Astrocyte (in vitro differentiated cells and primary cell): ENCODE measurements at regions not wholly inside any gene's neighbourhood (a gene's known extent, or its start where the extent isn't known, plus 50 kb on each side); places are given as distances from the start of the nearest gene placed in this dataset.

Experiments used
- DNase-seq: peaks from one replicate; pipeline ENCODE4 v3.0.0-alpha.2; 2010; ENCODE audit warnings: low read depth
- FAIRE-seq: peaks from 2 replicates; lab custom pipeline; 2011; peaks lifted over from hg19 to GRCh38; lab: Jason Lieb, UNC
- H2AFZ ChIP-seq: 2 replicates; pipeline ENCODE4 v1.6.0; 2012; ENCODE audit warnings: low read depth, low read length, inconsistent platforms
- H3K27ac ChIP-seq: 2 replicates; pipeline ENCODE4 v1.5.1; 2011; ENCODE audit warnings: low read depth, low read length, inconsistent platforms
- H3K27me3 ChIP-seq: 2 replicates; pipeline ENCODE4 v1.6.0; 2011; ENCODE audit warnings: low read length, inconsistent platforms; ENCODE audit not compliant: insufficient read depth
- H3K36me3 ChIP-seq: 2 replicates; pipeline ENCODE4 v1.5.1; 2011; ENCODE audit warnings: low read length, inconsistent platforms; ENCODE audit not compliant: insufficient read depth
- H3K4me1 ChIP-seq: 2 replicates; pipeline ENCODE4 v1.5.1; 2011; ENCODE audit warnings: low read length, inconsistent platforms; ENCODE audit not compliant: insufficient read depth
- H3K4me2 ChIP-seq: 2 replicates; pipeline ENCODE4 v1.6.0; 2012; ENCODE audit warnings: low read length, inconsistent platforms
- H3K4me3 ChIP-seq: 2 replicates; pipeline ENCODE4 v1.5.1; 2011; ENCODE audit warnings: low read depth, mild to moderate bottlenecking, low read length, inconsistent platforms; ENCODE audit not compliant: insufficient read depth
- H3K79me2 ChIP-seq: 2 replicates; pipeline ENCODE4 v1.6.0; 2012; ENCODE audit warnings: mild to moderate bottlenecking, low read length, inconsistent platforms; ENCODE audit not compliant: insufficient read depth
- H3K9ac ChIP-seq: 2 replicates; pipeline ENCODE4 v1.6.0; 2012; ENCODE audit warnings: mild to moderate bottlenecking, low read length, inconsistent platforms
- H3K9me3 ChIP-seq: 2 replicates; pipeline ENCODE4 v1.5.1; 2012; ENCODE audit warnings: low read depth, mild to moderate bottlenecking, low read length, inconsistent platforms; ENCODE audit not compliant: insufficient read depth
- H4K20me1 ChIP-seq: 2 replicates; pipeline ENCODE4 v1.6.0; 2012; ENCODE audit warnings: low read length, inconsistent platforms; ENCODE audit not compliant: insufficient read depth
- H3K27ac Mint-ChIP-seq: one replicate; pipeline ENCODE4 v1.8.0; 2021; ENCODE audit warnings: mild to moderate bottlenecking, mixed read lengths; ENCODE audit not compliant: unreplicated experiment
- H3K27me3 Mint-ChIP-seq: one replicate; pipeline ENCODE4 v1.8.0; 2021; ENCODE audit warnings: low read depth, mixed read lengths; ENCODE audit not compliant: unreplicated experiment
- H3K36me3 Mint-ChIP-seq: one replicate; pipeline ENCODE4 v1.8.0; 2021; ENCODE audit warnings: low read depth, mixed read lengths; ENCODE audit not compliant: unreplicated experiment
- H3K4me1 Mint-ChIP-seq: one replicate; pipeline ENCODE4 v1.8.0; 2021; ENCODE audit warnings: low read depth, mixed read lengths; ENCODE audit not compliant: unreplicated experiment
- H3K4me3 Mint-ChIP-seq: one replicate; pipeline ENCODE4 v1.8.0; 2021; ENCODE audit warnings: mild to moderate bottlenecking, moderate library complexity, mixed read lengths; ENCODE audit not compliant: unreplicated experiment
- H3K9me3 Mint-ChIP-seq: one replicate; pipeline ENCODE4 v1.8.0; 2021; ENCODE audit warnings: mild to moderate bottlenecking, mixed read lengths; ENCODE audit not compliant: unreplicated experiment
- EZH2 ChIP-seq: IDR thresholded peaks from 2 replicates; pipeline ENCODE4 v1.6.1; 2012; ENCODE audit warnings: mild to moderate bottlenecking, low read length, inconsistent platforms; ENCODE audit not compliant: insufficient read depth
- TF ChIP-seq, protein P1 (sequence below): IDR thresholded peaks from 2 replicates; pipeline ENCODE4 v1.5.1; 2011; ENCODE audit warnings: low read depth, mild to moderate bottlenecking, inconsistent platforms, low read length, moderate library complexity; ENCODE audit not compliant: insufficient read depth

DNA sequence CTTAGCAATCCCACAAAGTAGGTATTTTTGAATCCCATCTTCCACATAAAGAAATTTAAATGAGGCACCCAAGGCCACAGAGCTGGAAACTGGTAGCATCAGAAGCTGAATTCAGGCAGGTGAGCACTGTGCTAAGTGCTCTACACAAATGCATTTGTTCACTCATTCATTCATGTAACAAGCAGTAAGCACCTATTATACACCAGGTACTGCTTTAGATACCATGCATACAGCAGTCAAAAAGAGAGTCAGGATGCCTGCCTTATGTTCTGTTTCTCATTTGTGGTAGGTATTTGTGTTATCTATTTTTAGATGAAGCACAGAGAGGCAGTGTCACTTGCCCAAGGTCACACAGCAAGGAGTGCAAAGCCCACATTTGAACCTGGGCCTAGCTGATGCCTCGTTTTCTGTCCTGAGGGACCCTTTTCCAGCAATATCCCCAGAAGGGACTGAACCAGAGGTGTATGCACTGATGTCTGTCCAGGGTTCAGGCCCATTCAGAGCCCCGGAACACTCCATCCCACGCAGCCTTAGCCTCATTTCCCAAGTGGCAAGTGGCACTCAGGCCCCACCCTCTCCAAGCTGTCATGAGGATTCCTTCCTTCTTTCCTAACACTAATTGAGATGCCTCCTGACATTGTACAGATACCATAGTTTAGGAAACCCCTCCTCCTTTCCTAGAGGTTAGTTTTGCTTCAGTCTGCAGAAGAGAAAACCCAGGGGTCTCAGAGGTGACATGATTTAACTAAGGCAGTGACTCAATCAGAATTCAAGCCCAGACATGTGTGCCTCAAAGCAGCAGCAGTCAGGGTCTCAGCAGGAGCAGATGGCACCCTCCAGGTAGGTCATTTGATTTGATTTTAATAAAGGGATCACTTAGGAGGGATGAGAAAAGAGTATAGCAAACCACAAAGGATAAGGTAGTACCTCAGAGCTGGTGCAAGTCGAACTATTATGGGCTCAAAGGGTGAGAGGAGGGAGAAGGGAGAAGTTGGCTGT lies 61.2 kb upstream of the SIRPA start:
- no peak overlapping the region for H3K27ac Mint-ChIP-seq
- H3K4me1 Mint-ChIP-seq = peaks cover 14% of the 10 kb centered on the region
- Histone ChIP-seq H3K4me2 (no peak overlapping the region), H3K4me3 (no peak overlapping the region), H3K9me3 (no peaks in the 10 kb centered on the region), H3K4me1 (peaks cover 13% of the 10 kb centered on the region), H3K36me3 (no peaks in the 10 kb centered on the region), H3K9ac (no peak overlapping the region), H3K27me3 (peaks cover 2% of the 10 kb centered on the region), H4K20me1 (no peaks in the 10 kb centered on the region), H2AFZ (no peak overlapping the region), H3K27ac (no peak overlapping the region), H3K79me2 (no peaks in the 10 kb centered on the region)
- FAIRE-seq (no peak), DNase-seq (no peak)
- peaks cover 5% of the 10 kb centered on the region for H3K9me3 Mint-ChIP-seq
- TF ChIP-seq EZH2 = no peak
- TF ChIP-seq, protein P1, sequence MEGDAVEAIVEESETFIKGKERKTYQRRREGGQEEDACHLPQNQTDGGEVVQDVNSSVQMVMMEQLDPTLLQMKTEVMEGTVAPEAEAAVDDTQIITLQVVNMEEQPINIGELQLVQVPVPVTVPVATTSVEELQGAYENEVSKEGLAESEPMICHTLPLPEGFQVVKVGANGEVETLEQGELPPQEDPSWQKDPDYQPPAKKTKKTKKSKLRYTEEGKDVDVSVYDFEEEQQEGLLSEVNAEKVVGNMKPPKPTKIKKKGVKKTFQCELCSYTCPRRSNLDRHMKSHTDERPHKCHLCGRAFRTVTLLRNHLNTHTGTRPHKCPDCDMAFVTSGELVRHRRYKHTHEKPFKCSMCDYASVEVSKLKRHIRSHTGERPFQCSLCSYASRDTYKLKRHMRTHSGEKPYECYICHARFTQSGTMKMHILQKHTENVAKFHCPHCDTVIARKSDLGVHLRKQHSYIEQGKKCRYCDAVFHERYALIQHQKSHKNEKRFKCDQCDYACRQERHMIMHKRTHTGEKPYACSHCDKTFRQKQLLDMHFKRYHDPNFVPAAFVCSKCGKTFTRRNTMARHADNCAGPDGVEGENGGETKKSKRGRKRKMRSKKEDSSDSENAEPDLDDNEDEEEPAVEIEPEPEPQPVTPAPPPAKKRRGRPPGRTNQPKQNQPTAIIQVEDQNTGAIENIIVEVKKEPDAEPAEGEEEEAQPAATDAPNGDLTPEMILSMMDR = no peak
- H3K36me3 Mint-ChIP-seq = no peaks in the 10 kb centered on the region
- H3K27me3 Mint-ChIP-seq = peaks cover 34% of the 10 kb centered on the region
- no peak overlapping the region for H3K4me3 Mint-ChIP-seq

DNA sequence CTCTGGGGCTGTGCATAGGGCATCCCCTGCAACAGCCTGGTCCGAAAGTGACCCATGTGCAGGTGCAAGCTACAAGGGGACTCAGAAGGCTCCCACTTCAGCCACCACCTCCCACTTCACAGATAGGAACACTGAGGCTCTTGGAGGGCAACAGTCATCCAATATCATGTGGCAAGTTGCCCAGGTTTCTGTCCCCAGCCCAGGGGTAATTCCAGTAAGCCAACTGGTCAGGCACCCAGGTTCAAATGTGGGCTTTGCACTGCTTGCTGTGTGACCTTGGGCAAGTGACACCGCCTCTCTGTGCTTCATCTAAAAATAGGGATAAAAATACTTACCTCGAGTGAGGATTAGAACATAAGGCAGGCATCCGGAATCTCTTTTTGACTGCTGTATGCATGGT lies 62.0 kb upstream of the SIRPA start:
- TF ChIP-seq, protein P1 = no peak
- no peak for TF ChIP-seq EZH2

DNA sequence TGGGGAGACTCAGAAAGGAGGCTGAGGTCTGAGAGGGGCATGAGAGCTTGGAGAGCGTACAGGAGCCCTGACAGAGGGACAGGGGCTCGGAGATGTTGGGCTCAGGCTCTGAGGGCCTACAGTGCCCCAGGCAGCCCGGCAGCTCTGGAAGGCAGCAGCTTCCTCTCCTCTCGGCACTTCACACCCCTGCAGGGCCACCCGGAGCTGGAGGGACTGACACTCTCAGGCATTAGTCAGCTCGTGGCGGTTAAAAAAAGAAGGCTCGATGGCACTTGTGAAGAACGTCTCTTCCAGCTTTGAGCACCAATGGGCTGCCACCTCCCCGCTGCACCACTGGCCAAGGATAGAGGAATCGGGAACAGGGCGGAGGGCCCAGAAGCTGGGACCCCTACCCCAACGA lies 62.6 kb upstream of the SIRPA start:
- Histone ChIP-seq H3K36me3 (no peaks in the 10 kb centered on the region), H2AFZ (no peak overlapping the region), H3K4me3 (no peak overlapping the region), H3K9ac (no peak overlapping the region), H3K4me1 (peaks cover 18% of the 10 kb centered on the region), H4K20me1 (no peaks in the 10 kb centered on the region), H3K9me3 (no peaks in the 10 kb centered on the region), H3K79me2 (no peaks in the 10 kb centered on the region), H3K27me3 (peaks cover 2% of the 10 kb centered on the region), H3K4me2 (no peak overlapping the region), H3K27ac (no peak overlapping the region)
- Mint-ChIP-seq H3K27ac (no peak overlapping the region), H3K4me1 (peaks cover 14% of the 10 kb centered on the region), H3K36me3 (no peaks in the 10 kb centered on the region), H3K4me3 (no peak overlapping the region), H3K27me3 (peaks cover 34% of the 10 kb centered on the region), H3K9me3 (peaks cover 5% of the 10 kb centered on the region)
- TF ChIP-seq EZH2 = no peak
- TF ChIP-seq, protein P1 = no peak
- DNase-seq = no peak
- no peak for FAIRE-seq

More for the DNA sequence above, 62.0 kb upstream of the SIRPA start:
- H3K27ac Mint-ChIP-seq = no peak overlapping the region
- DNase-seq (no peak), FAIRE-seq (no peak)
- H3K36me3 Mint-ChIP-seq = no peaks in the 10 kb centered on the region
- no peaks in the 10 kb centered on the region for H3K36me3 ChIP-seq
- H3K9me3 Mint-ChIP-seq = peaks cover 5% of the 10 kb centered on the region
- no peak overlapping the region for H3K4me3 Mint-ChIP-seq
- H3K4me1 Mint-ChIP-seq = peaks cover 14% of the 10 kb centered on the region
- no peak overlapping the region for H3K4me2 ChIP-seq
- peaks cover 16% of the 10 kb centered on the region for H3K4me1 ChIP-seq
- H3K79me2 ChIP-seq = no peaks in the 10 kb centered on the region
- H3K27ac ChIP-seq = no peak overlapping the region
- H3K9ac ChIP-seq = no peak overlapping the region
- H3K27me3 Mint-ChIP-seq = peaks cover 34% of the 10 kb centered on the region
- H2AFZ ChIP-seq = no peak overlapping the region
- H3K4me3 ChIP-seq = no peak overlapping the region
- no peaks in the 10 kb centered on the region for H4K20me1 ChIP-seq
- no peaks in the 10 kb centered on the region for H3K9me3 ChIP-seq
- H3K27me3 ChIP-seq = peaks cover 2% of the 10 kb centered on the region
